DMS153 treated with DMSO at 0.1 percent for 48 hours (cell line): ENCODE measurements at regions not wholly inside any gene's neighbourhood (a gene's known extent, or its start where the extent isn't known, plus 50 kb on each side); places are given as distances from the start of the nearest gene placed in this dataset.

Experiments
- DNase-seq: peaks from one replicate; lab custom pipeline; 2025; ENCODE audit not compliant: unreplicated experiment; lab: John Stamatoyannopoulos, UW

- DNase-seq = no peak
These were observed 698.8 kb downstream of the DIAPH3 start for GRCh38 chr13:59464926-59465325.

GRCh38 chr13:59468396-59468795, 695.3 kb downstream of the DIAPH3 start:
- no peak for DNase-seq

- DNase-seq = no peak
These were observed 692.6 kb downstream of the DIAPH3 start for GRCh38 chr13:59471106-59471505.

GRCh38 chr13:59472134-59472533, 691.6 kb downstream of the DIAPH3 start:
- no peak for DNase-seq

- DNase-seq = no peak
These were observed 689.0 kb downstream of the DIAPH3 start for GRCh38 chr13:59474696-59475095.

GRCh38 chr13:59475911-59476310, 687.8 kb downstream of the DIAPH3 start:
- no peak for DNase-seq

- no peak for DNase-seq
These were observed 687.4 kb downstream of the DIAPH3 start for GRCh38 chr13:59476366-59476765.

- DNase-seq = no peak
These were observed 686.7 kb downstream of the DIAPH3 start for GRCh38 chr13:59477011-59477410.

GRCh38 chr13:59478908-59479307, 684.8 kb downstream of the DIAPH3 start:
- peak; percentile 27 for DNase-seq

- DNase-seq = no peak
These were observed 684.1 kb downstream of the DIAPH3 start for GRCh38 chr13:59479629-59480028.

GRCh38 chr13:59480396-59481259, 683.1 kb downstream of the DIAPH3 start:
- no peak for DNase-seq

- DNase-seq = no peak
These were observed 680.1 kb downstream of the DIAPH3 start for GRCh38 chr13:59483501-59484145.

- no peak for DNase-seq
These were observed 675.8 kb downstream of the DIAPH3 start for GRCh38 chr13:59487883-59488282.

GRCh38 chr13:59488436-59488835, 675.3 kb downstream of the DIAPH3 start:
- DNase-seq = no peak

GRCh38 chr13:59490651-59491050, 673.1 kb downstream of the DIAPH3 start:
- no peak for DNase-seq

- no peak for DNase-seq
These were observed 671.6 kb downstream of the DIAPH3 start for GRCh38 chr13:59492030-59492636.

GRCh38 chr13:59493436-59493965, 670.2 kb downstream of the DIAPH3 start:
- no peak for DNase-seq

- no peak for DNase-seq
These were observed 669.6 kb downstream of the DIAPH3 start for GRCh38 chr13:59494151-59494550.

GRCh38 chr13:59494560-59494970, 669.2 kb downstream of the DIAPH3 start:
- no peak for DNase-seq

GRCh38 chr13:59495299-59495698, 668.4 kb downstream of the DIAPH3 start:
- DNase-seq = no peak

GRCh38 chr13:59495936-59496512, 667.7 kb downstream of the DIAPH3 start:
- DNase-seq = no peak
